Ascending aorta (tissue), 2 donors: ENCODE measurements at regions not wholly inside any gene's neighbourhood (a gene's known extent, or its start where the extent isn't known, plus 50 kb on each side); places are given as distances from the start of the nearest gene placed in this dataset.
"Not testable (repeated sequence)": the region's sequence is repeated elsewhere in the genome, so short reads cannot be mapped to it uniquely, and the experiment has no call there.

Experiments used
- DNase-seq, 2 donors: peaks; one replicate each; pipeline ENCODE4 v3.0.0-alpha.2; 2019; ENCODE audit warnings: low spot score in 2 of 2
- H3K27ac ChIP-seq, 2 donors: fragments of 200-600 bp; sonication (generic); one replicate each; pipeline ENCODE4 v1.5.1; 2016 to 2017; ENCODE audit warnings: mild to moderate bottlenecking in 1 of 2
- H3K27me3 ChIP-seq: fragments of 200-600 bp; sonication (generic); one replicate; pipeline ENCODE4 v1.5.1; 2017
- H3K36me3 ChIP-seq, 2 donors: fragments of 200-600 bp; sonication (generic); one replicate each; pipeline ENCODE4 v1.5.1; 2016
- H3K4me1 ChIP-seq, 2 donors: fragments of 200-600 bp; sonication (generic); one replicate each; pipeline ENCODE4 v1.5.1; 2016 to 2017; ENCODE audit warnings: mild to moderate bottlenecking in 1 of 2
- H3K4me3 ChIP-seq, 2 donors: fragments of 200-600 bp; sonication (generic); one replicate each; pipeline ENCODE4 v1.5.1; 2016 to 2017; ENCODE audit warnings: mild to moderate bottlenecking in 1 of 2
- H3K9me3 ChIP-seq, 2 donors: fragments of 200-600 bp; sonication (generic); one replicate each; pipeline ENCODE4 v1.5.1; 2016
- intact Hi-C: fragments of 100-400 bp; cut with DNase I; formaldehyde crosslinking; loops from one replicate; pipeline ENCODE4 v1.15.1; 2023
- TF ChIP-seq, protein P1 (sequence below), 3 experiments: fragments of 200-600 bp in 2 of 3; fragments of 450-650 bp in 1 of 3; sonication (generic) in 2 of 3; IDR thresholded peaks; one replicate each; pipeline ENCODE4 v1.5.1; 2016 to 2019; ENCODE audit warnings: antibody characterized with exemption in 3 of 3, mild to moderate bottlenecking in 1 of 3, moderate library complexity in 1 of 3

DNA sequence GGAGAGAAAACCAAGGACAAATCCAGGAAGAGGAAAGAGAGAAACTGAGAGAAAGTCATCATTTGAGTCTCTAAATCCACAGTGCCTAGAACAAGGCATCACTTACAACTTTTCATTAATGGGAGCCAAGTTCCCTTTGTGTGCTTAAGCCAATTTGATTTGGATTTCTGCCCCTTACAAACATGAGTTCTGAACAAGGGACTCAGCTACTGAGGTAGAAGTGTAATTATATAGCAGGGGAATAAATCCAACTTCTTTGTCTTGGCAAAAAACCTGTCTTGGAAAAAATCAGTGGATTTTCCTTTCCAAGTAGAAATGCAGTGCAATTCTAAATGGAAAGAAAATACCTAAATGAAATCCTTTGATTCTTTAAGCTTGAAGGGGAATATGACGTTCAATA, 307.2 kb upstream of the CNTN3 start:
- intact Hi-C loops: no loop called here
- Histone ChIP-seq H3K36me3 (no peaks in the 10 kb centered on the region), H3K4me3 (no peak overlapping the region), H3K4me1 (no peaks in the 10 kb centered on the region), H3K27me3 (no peaks in the 10 kb centered on the region), H3K9me3 (no peaks in the 10 kb centered on the region), H3K27ac (no peak overlapping the region)
- TF ChIP-seq, protein P1, sequence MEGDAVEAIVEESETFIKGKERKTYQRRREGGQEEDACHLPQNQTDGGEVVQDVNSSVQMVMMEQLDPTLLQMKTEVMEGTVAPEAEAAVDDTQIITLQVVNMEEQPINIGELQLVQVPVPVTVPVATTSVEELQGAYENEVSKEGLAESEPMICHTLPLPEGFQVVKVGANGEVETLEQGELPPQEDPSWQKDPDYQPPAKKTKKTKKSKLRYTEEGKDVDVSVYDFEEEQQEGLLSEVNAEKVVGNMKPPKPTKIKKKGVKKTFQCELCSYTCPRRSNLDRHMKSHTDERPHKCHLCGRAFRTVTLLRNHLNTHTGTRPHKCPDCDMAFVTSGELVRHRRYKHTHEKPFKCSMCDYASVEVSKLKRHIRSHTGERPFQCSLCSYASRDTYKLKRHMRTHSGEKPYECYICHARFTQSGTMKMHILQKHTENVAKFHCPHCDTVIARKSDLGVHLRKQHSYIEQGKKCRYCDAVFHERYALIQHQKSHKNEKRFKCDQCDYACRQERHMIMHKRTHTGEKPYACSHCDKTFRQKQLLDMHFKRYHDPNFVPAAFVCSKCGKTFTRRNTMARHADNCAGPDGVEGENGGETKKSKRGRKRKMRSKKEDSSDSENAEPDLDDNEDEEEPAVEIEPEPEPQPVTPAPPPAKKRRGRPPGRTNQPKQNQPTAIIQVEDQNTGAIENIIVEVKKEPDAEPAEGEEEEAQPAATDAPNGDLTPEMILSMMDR (IDR thresholded peaks at IDR 0.05): no peak
- DNase-seq: no peak

DNA sequence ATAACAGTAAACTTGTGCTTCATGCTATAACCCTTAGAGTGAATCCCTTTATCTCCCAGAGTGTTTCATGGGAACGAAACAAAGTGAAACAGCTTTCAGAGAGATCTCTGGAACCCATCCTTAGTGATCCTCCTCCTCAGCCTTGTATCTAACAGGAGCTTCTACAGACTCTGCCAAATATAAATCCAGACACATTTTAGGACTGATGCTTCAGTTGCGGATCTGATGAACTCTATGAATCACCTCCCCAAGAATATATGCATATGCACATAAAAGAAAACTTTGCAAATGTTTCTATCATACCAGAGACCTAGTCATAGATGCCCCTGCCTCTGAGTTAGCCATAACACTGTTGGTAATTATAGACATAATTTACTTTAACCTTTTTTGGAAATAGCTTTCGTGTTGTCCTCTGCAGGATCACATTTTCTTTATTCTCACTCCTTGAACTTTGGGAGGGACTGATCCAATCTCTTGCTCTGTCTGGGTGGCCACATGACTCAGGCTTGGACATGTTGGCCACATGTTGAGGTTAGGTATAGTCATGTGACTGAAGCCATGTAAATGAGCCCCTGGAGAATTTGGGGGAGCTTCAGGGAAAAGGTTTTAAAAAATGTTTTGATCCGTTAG, 306.4 kb upstream of the CNTN3 start:
- no peaks in the 10 kb centered on the region for H3K9me3 ChIP-seq
- H3K27me3 ChIP-seq: no peaks in the 10 kb centered on the region
- H3K4me3 ChIP-seq: no peak overlapping the region
- no peak for DNase-seq
- intact Hi-C loops: no loop called here
- no peaks in the 10 kb centered on the region for H3K36me3 ChIP-seq
- TF ChIP-seq, protein P1 (IDR thresholded peaks at IDR 0.05): no peak
- H3K4me1 ChIP-seq: no peaks in the 10 kb centered on the region
- H3K27ac ChIP-seq: no peak overlapping the region

- H3K4me1 ChIP-seq: no peaks in the 10 kb centered on the region
- H3K27ac ChIP-seq: no peak overlapping the region
- intact Hi-C loops: no loop called here
- H3K27me3 ChIP-seq: no peaks in the 10 kb centered on the region
- TF ChIP-seq, protein P1 (IDR thresholded peaks at IDR 0.05): no peak
- H3K36me3 ChIP-seq: no peaks in the 10 kb centered on the region
- no peaks in the 10 kb centered on the region for H3K9me3 ChIP-seq
- no peak for DNase-seq
- H3K4me3 ChIP-seq: no peak overlapping the region
These were observed 302.2 kb upstream of the CNTN3 start for GRCh38 chr3:74916696-74917095.

DNA sequence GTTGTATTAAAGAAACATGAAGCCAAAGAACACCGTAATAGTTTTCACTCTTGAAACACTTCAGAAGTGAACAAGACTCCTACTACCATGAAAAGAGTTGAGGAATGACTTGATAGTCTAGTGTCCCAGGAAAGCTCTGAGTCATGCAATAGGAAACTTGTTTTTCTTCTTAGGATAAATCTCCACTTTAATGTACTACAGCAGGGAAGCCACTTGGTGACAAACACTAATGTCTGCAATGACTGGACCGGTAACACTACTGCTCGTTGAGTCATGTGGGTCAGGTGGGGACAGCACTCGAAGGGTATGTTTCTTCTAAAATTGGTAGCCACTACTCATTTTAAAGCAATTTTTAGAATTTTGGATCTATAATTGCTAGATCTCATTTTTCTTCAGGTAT, 291.7 kb upstream of the CNTN3 start:
- Histone ChIP-seq H3K27me3 (no peaks in the 10 kb centered on the region), H3K27ac (no peak overlapping the region), H3K36me3 (no peaks in the 10 kb centered on the region), H3K4me3 (no peak overlapping the region), H3K9me3 (no peaks in the 10 kb centered on the region), H3K4me1 (no peaks in the 10 kb centered on the region)
- intact Hi-C loops: no loop called here
- no peak for DNase-seq
- TF ChIP-seq, protein P1 (IDR thresholded peaks at IDR 0.05): no peak

- no peak overlapping the region for H3K27ac ChIP-seq
- TF ChIP-seq, protein P1 (IDR thresholded peaks at IDR 0.05): no peak
- H3K4me3 ChIP-seq: no peak overlapping the region
- intact Hi-C loops: no loop called here
- H3K36me3 ChIP-seq: no peaks in the 10 kb centered on the region
- H3K4me1 ChIP-seq: no peaks in the 10 kb centered on the region
- H3K9me3 ChIP-seq: no peaks in the 10 kb centered on the region
- DNase-seq: no peak
- no peaks in the 10 kb centered on the region for H3K27me3 ChIP-seq
These were observed 291.0 kb upstream of the CNTN3 start for GRCh38 chr3:74905478-74905877.

DNA sequence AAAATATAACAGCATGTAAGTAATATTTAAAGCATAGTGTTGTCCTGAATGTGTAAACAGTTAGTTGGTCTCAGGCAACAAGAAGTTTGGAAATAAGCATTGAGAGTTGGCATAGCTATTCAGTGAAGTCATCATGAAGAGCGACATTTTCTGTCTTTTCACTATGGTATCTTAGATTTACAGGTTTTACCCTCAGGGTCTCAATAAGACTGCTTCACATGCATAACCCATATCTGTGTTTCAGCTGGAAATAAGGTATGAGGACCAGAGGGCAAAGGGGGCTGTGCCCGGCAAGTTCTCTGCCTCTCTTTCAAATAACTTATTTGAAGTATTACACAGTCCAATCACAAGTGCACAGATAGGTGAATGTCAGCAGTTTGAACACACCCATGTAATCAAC, 290.2 kb upstream of the CNTN3 start:
- Histone ChIP-seq H3K4me3 (no peak overlapping the region), H3K9me3 (no peaks in the 10 kb centered on the region), H3K27ac (no peak overlapping the region), H3K4me1 (no peaks in the 10 kb centered on the region), H3K36me3 (no peaks in the 10 kb centered on the region), H3K27me3 (no peaks in the 10 kb centered on the region)
- DNase-seq: no peak
- intact Hi-C loops: no loop called here
- TF ChIP-seq, protein P1 (IDR thresholded peaks at IDR 0.05): no peak

GRCh38 chr3:74899796-74900516, 285.5 kb upstream of the CNTN3 start:
- H3K27ac ChIP-seq, H3K9me3 ChIP-seq, H3K4me1 ChIP-seq, intact Hi-C loops, DNase-seq, H3K36me3 ChIP-seq, H3K4me3 ChIP-seq, H3K27me3 ChIP-seq: not testable (repeated sequence)
